Stimulated activated CD4-positive, alpha-beta T cell treated with anti-CD3 and anti-CD28 coated beads, Interleukin-12 subunit alpha, Interleukin-12 subunit beta, amount 100 ng/mL, for 24 hours (primary cell): ENCODE measurements at regions not wholly inside any gene's neighbourhood (a gene's known extent, or its start where the extent isn't known, plus 50 kb on each side); places are given as distances from the start of the nearest gene placed in this dataset.
"Not testable (repeated sequence)": the region's sequence is repeated elsewhere in the genome, so short reads cannot be mapped to it uniquely, and the experiment has no call there.

Source experiments
- DNase-seq, 2 experiments: peaks; one replicate each; pipeline ENCODE4 v3.0.0-alpha.2; 2020; ENCODE audit warnings: low read depth in 2 of 2

DNA sequence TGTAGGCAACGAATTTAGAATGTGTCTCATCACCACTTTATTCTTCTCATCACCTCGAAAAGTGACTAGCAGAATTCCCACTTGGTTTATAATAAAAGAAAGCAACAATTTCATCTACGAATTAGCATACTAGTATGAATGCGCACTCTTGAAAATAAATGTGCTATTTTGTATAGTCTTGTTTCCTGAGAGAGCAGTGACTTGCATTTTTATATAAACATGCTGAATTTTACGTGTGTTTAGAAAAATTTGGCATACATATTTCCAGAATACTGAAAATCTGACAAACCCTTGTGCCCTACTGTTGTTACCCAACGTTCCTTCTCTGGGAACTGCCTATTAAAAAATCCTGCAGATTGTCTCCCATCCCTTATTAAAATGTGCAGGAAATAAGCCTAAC is 786.8 kb downstream of the TSN start:
- DNase-seq = no peak

- DNase-seq = no peak
Measured at GRCh38 chr2:122542646-122543045, 787.2 kb downstream of the TSN start.

- DNase-seq = no peak
Measured at GRCh38 chr2:122543815-122544214, 788.4 kb downstream of the TSN start.

DNA sequence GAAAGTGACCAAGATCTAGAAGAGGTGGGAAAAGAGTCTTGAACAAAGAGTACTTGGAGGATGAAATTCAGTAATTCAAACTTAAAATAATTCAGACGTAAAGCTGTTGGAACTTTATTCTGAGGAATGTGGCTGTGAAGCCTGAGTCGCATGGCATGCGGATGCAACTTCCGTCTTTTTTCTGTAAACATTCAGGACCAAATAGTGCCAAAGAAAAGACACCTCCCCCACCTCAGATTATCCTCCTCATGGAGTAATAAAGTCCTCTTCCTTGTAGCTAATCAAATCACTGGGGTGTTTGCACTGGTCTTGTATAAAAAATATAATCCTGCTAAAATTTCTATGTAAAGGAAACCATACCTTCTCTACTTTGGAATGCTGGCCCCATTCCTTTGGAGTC is 790.4 kb downstream of the TSN start:
- no peak for DNase-seq

DNA sequence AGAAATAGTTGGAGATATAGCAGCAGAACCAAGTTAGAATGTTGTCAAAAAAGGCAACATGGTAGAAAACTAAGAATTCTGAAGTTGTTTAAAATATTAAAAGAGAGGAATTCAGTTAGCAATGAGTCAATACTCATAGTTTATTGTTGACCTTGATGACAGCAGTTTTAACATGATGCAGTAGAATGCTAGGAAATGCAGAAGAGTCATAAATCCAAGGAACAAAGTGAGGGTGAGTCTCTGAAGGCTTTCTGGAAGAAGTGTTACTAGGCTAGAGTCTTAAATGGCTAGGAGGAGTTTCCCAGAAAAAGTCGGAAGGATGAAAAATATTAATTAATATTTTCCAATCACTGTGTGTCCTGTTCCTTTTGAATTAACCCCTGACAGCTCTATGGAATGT is 807.3 kb downstream of the TSN start:
- DNase-seq = no peak

DNA sequence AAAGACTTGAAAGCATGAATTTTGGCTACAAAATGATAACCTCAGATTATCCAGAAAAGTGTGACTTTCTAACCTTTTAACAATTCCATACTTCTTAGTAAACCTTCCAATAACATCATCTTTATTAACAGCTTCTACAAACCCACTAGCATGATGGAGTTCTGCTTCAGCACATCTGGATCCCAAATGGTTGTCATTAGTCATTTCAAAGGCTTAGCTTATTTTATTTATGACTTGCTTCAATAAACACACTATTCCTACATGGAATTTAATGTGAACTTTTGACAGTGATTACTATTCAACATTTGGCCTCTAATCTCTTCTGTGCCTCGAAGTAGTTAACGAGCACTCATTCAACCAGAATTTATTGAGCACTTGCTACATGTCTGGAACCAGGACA is 808.3 kb downstream of the TSN start:
- DNase-seq = no peak

- DNase-seq = no peak
Measured at GRCh38 chr2:122564843-122565242, 809.4 kb downstream of the TSN start.

GRCh38 chr2:122565364-122565763 is 809.9 kb downstream of the TSN start:
- no peak for DNase-seq

GRCh38 chr2:122570641-122571040 is 815.2 kb downstream of the TSN start:
- DNase-seq = no peak

GRCh38 chr2:122571471-122571870 is 816.0 kb downstream of the TSN start:
- DNase-seq = not testable (repeated sequence)

- no peak for DNase-seq
Measured at GRCh38 chr2:122575076-122575475, 819.6 kb downstream of the TSN start.

DNA sequence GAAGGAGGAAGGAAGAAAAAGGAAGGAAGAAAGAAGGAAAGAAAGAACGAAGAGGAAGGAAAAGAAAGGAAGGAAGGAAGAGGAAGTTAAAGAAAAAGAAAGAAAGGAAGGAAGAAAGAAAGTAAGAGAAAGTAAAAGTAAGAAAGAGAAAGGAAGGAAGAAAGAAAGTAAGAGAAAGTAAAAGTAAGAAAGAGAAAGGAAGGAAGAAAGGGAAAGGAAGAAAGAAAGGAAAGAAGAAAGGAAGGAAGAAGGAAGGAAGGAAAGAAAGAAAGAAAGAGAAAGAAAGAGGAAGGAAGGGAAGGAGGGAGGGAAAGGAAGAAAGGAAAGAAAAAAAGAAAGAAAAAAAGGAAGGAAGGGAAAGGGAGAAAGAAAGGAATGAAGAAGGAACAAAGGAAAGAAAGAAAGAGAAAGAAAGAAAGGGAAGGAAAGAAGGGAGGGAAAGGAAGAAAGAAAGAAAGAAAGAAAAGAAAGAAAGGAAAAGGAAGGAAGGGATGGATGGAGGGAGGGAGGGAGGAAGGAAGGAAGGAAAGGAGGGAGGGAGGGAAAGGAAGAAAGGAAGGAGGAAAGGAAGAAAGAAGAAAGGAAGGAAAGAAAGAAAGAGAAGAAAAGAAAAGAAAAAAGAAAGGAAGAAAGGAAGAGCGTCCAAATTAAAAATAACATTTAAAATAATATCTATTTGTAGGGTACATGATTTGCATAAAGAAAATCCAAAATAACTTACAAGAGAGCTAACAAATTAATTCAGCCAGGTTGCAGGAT is 827.9 kb downstream of the TSN start:
- DNase-seq = no peak

DNA sequence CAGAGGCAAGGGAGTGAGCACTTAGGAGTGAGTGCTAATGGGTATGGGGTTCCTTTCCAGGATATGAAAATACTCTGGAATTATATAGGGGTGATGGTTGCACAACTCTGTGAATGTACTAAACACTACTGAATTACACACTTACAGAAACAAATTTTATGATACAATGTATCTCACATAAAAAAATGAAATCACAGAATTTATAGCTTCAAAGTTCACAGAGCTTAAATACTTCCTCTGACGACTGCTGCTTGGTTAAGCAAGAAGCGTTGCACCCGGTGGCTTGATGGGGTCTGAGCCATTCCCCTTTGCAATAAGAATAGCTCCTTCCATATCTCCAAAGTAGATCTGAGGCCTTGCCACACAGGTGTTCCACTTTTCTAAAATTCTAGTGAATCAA is 835.1 kb downstream of the TSN start:
- DNase-seq = no peak

- DNase-seq = no peak
Measured at GRCh38 chr2:122595065-122595464, 839.6 kb downstream of the TSN start.

DNA sequence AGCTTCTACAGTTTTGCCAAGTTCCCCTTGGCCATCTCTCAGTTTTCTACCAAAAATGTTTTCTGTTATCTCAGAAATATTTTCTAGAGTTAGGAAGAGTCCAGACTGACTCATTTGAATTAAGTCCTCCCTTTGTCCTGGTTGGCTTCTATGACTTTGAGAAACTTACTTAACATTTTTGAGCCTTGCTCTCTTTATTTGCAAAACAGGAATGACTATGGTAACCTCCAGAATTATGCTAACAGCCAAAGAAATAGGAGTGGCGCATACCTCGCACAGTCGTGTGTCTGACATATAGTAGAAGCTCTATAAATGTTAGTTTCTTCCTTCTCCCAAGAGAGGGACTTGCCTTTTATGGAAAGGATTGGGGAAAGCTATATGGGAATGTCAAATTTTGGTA is 841.1 kb downstream of the TSN start:
- DNase-seq = no peak

DNA sequence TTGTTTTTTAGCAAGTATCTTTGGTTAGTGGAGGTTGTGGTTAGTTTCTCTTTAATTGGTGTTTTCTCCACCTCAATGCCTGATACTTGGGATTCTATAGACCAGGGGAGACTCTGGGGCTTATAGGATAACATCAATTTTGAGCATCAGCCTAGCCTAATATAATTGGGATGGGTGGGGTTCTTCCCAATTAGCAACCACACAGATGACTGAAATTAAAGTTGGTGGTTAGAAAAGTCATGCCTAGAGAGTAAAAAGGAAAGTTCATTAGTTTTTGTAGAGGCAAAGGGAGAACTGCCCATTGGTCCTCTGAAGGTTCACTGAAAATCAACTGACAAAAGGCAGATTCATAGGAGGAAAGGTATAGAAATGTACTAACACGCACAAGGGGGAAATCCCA is 843.3 kb downstream of the TSN start:
- no peak for DNase-seq

DNA sequence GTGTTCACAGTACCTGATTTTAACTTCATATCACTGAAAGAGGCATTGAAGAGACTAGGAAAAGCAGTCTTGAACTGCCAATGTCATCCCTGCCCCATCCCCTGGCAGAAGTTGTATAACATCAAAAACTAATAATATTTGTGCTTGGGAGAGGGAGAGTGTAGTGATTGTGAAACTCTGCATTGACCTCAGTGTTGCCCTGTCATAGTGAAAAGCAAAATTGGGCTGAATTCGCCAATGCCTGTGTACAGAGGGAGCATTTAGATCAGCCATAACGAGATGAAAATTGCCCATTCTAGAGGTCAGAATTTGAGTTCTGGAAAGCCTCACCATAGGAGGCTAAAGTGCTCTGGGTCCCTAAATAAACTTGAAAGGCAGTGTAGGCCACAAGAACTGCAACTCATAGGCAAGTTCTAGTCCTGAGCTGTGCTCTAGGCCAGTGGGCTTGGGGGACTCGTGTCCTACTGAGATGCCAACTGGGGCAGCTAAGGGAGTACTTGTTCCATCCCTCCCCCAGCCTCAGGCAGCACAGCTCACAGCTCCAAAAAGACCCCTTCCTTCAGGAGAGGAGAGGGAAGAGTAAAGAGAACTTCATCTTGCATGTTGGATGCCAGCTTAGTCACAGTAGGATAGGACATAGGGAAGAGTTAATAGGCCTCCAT is 855.6 kb downstream of the TSN start:
- DNase-seq = no peak

DNA sequence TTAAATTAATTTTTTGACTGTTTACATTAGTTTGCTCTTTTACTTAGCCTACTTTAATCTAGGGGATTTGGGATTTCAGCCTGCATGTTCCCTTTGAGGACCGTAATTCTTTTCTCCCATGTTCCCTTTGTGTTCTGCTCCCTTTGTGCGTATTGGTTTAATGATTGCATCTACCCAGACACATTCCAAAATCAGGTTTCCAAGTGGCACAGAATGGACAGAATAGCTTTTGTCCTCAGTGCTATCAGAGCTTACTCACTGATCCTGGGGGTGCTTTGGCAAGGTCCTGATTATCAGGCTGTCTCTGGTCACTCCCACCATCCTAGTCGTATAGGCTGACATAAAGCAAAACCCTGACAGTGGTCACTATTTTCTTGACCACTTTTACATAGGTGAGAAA is 867.5 kb downstream of the TSN start:
- DNase-seq = no peak

DNA sequence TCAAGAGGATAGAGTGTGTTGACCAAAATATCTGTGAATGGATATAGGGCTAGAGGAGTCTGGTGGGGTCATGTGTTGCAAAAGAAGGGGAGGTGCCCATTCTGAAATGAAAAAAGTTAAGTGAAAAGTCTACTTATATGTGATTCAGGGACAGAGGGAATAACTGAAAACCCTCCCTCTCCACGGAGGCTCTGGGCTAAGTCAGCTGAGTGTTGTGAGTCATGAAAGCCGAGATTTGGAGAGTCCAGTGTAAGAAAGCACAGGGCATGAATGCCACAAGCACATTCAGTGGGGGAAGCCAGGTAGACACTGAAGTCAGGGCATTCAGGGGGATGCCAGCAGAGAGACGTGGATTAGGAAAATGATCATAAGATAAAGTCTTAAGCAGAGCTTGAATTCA is 871.9 kb downstream of the TSN start:
- DNase-seq = no peak

DNA sequence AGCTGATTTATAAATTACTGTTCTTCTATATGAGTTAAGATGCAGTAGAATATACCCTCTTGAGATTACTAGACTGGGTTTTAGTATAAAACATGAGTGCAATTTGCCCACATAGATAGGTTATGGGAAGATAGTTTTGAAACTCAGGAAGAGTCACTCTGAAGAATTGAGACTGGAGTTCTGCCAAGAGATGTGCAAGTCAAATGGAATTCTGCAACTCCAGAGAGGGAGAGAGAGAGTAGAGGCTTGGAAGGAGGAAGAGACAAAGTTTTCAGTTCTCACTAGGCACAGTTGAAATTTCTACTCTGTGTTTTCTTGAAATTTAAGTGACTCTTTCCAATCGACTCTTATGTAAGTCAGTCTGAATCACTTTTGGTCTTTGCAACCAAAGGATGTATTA is 878.8 kb downstream of the TSN start:
- DNase-seq = no peak

- DNase-seq = no peak
Measured at GRCh38 chr2:122634920-122635319, 879.5 kb downstream of the TSN start.

GRCh38 chr2:122635686-122636085 is 880.2 kb downstream of the TSN start:
- DNase-seq = no peak

DNA sequence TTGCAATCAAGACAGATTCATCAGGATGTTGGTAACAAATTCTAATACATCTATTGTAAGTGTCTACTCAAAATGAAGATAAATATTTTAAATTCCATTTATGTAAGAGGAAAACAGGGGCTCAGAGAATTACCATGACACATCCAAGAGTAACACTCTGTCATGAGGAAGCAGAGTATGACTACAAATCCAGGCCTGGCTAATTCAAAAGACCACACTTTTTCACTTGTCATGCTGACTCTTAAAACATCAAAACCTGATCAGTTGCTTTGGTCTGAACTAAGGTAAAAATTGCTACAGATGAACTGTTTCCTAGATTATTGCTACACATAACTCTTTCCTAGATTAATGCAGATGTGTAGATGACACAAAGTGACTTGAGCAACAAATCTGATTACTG is 880.6 kb downstream of the TSN start:
- DNase-seq = no peak

DNA sequence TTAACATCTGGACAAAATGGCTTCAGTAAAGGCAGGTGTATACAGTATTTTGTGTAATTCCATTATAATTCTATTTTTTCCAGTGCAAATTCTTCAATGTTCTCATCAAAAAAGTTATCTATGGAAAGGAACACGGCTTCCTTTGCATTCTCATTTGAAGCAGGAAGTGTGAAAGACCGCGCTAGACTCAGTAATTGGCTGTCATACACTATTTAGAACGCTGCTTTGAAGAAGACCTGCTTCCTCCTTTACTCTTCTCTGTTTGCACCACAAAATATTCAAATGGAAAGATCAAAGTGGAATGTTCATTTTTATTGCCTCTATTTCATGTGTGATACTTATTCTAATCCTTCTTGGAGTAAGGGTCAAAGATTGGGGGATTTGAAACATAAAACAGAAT is 883.7 kb downstream of the TSN start:
- no peak for DNase-seq
